NCI-H2171 (cell line): ENCODE measurements at regions not wholly inside any gene's neighbourhood (a gene's known extent, or its start where the extent isn't known, plus 50 kb on each side); places are given as distances from the start of the nearest gene placed in this dataset.
"Not testable (repeated sequence)": the region's sequence is repeated elsewhere in the genome, so short reads cannot be mapped to it uniquely, and the experiment has no call there.

Experiments used
- DNase-seq: peaks from one replicate; lab custom pipeline; 2025; lab: John Stamatoyannopoulos, UW

- no peak for DNase-seq
Observed at GRCh38 chr4:34492414-34492813, 1751.9 kb downstream of the ARAP2 start.

GRCh38 chr4:34502086-34502485, 1742.2 kb downstream of the ARAP2 start:
- DNase-seq: no peak

- not testable (repeated sequence) for DNase-seq
Observed at GRCh38 chr4:34504731-34505130, 1739.6 kb downstream of the ARAP2 start.

- DNase-seq: not testable (repeated sequence)
Observed at GRCh38 chr4:34506511-34507092, 1737.7 kb downstream of the ARAP2 start.

- DNase-seq: no peak
Observed at GRCh38 chr4:34512616-34513015, 1731.7 kb downstream of the ARAP2 start.

GRCh38 chr4:34516524-34516923, 1727.8 kb downstream of the ARAP2 start:
- DNase-seq: no peak

- DNase-seq: no peak
Observed at GRCh38 chr4:34534916-34535315, 1709.4 kb downstream of the ARAP2 start.

GRCh38 chr4:34566091-34566490, 1678.2 kb downstream of the ARAP2 start:
- no peak for DNase-seq

- DNase-seq: no peak
Observed at GRCh38 chr4:34572026-34572425, 1672.3 kb downstream of the ARAP2 start.

GRCh38 chr4:34615315-34615714, 1629.0 kb downstream of the ARAP2 start:
- DNase-seq: no peak

- no peak for DNase-seq
Observed at GRCh38 chr4:34619531-34620162, 1624.7 kb downstream of the ARAP2 start.

- DNase-seq: no peak
Observed at GRCh38 chr4:34628471-34628870, 1615.8 kb downstream of the ARAP2 start.

- DNase-seq: no peak
Observed at GRCh38 chr4:34629451-34629850, 1614.9 kb downstream of the ARAP2 start.

GRCh38 chr4:34633241-34633640, 1611.1 kb downstream of the ARAP2 start:
- no peak for DNase-seq

GRCh38 chr4:34636623-34637022, 1607.7 kb downstream of the ARAP2 start:
- no peak for DNase-seq

- no peak for DNase-seq
Observed at GRCh38 chr4:34643476-34643875, 1600.8 kb downstream of the ARAP2 start.

- no peak for DNase-seq
Observed at GRCh38 chr4:34644579-34645115, 1599.7 kb downstream of the ARAP2 start.

- no peak for DNase-seq
Observed at GRCh38 chr4:34649716-34650115, 1594.6 kb downstream of the ARAP2 start.

GRCh38 chr4:34664051-34664450, 1580.3 kb downstream of the ARAP2 start:
- DNase-seq: no peak

- no peak for DNase-seq
Observed at GRCh38 chr4:34676400-34676799, 1567.9 kb downstream of the ARAP2 start.

GRCh38 chr4:34678431-34678830, 1565.9 kb downstream of the ARAP2 start:
- DNase-seq: no peak

- DNase-seq: no peak
Observed at GRCh38 chr4:34679228-34679627, 1565.1 kb downstream of the ARAP2 start.

GRCh38 chr4:34709564-34709963, 1534.8 kb downstream of the ARAP2 start:
- DNase-seq: no peak
